ENCODE measurements at regions not wholly inside any gene's neighbourhood (a gene's known extent, or its start where the extent isn't known, plus 50 kb on each side); places are given as distances from the start of the nearest gene placed in this dataset.

GRCh38 chr16:13795131-13795530, 124.8 kb upstream of the ERCC4 start:
- Histone ChIP-seq H2AFZ (ENCODE audit: insufficient read depth, low read depth, low read length, poor library complexity, severe bottlenecking) (no peak overlapping the region), H3K79me2 (ENCODE audit: insufficient read depth, low read length) (no peaks in the 10 kb centered on the region), H3K9ac (ENCODE audit: insufficient read depth, low read length, poor library complexity, severe bottlenecking) (no peak overlapping the region), H3K27me3 (ENCODE audit: control insufficient read depth in 2 of 2, insufficient read depth in 2 of 2, low read length in 2 of 2) (no peaks in the 10 kb centered on the region), H3K4me3 (replicated peaks in 1 of 3; ENCODE audit: low read depth in 2 of 3, low read length in 3 of 3) (no peak overlapping the region), H3K4me2 (replicated peaks; ENCODE audit: extremely low read depth, low read length, poor library complexity, severe bottlenecking) (no peak overlapping the region), H3K36me3 (replicated peaks in 1 of 2; ENCODE audit: control insufficient read depth in 1 of 2, insufficient read depth in 2 of 2, low read length in 2 of 2) (no peaks in the 10 kb centered on the region), H3K4me1 (ENCODE audit: control insufficient read depth in 1 of 2, insufficient read depth in 2 of 2, low read length in 2 of 2) (no peaks in the 10 kb centered on the region), H3K9me3 (replicated peaks in 1 of 2; ENCODE audit: control insufficient read depth in 1 of 2, insufficient read depth in 1 of 2, low read length in 2 of 2) (peaks cover 3 to 12% of the 10 kb centered on the region in 2 donors), H3K27ac (ENCODE audit: low read depth in 1 of 2, low read length in 2 of 2) (no peak overlapping the region), H4K20me1 (ENCODE audit: insufficient read depth, low read length) (no peaks in the 10 kb centered on the region)
- H3K27me3 Mint-ChIP-seq (ENCODE audit: low read depth in 3 of 3), result peaks cover 2 to 4% (median 3%) of the 10 kb centered on the region in 3 donors
- no peak for TF ChIP-seq CTCF (IDR thresholded peaks at IDR 0.05)
- H3K36me3 Mint-ChIP-seq, result no peaks in the 10 kb centered on the region
- no peak for DNase-seq
- 0% methylated on average over 1 of the region's 3 CpGs for WGBS (ENCODE audit: insufficient coverage)
- H3K4me3 Mint-ChIP-seq, result no peak overlapping the region
- peaks cover 5 to 14% (median 11%) of the 10 kb centered on the region in 7 donors for H3K9me3 Mint-ChIP-seq
- H3K27ac Mint-ChIP-seq, result no peak overlapping the region
- H3K4me1 Mint-ChIP-seq, result no peaks in the 10 kb centered on the region
- intact Hi-C loops (cut with micrococcal nuclease), result no loop called here

- Mint-ChIP-seq H3K9me3 (peaks cover 2 to 10% (median 7%) of the 10 kb centered on the region in 7 donors), H3K4me3 (no peak overlapping the region), H3K4me1 (no peaks in the 10 kb centered on the region), H3K36me3 (no peaks in the 10 kb centered on the region), H3K27me3 (ENCODE audit: low read depth in 3 of 3) (peaks cover 2 to 4% (median 3%) of the 10 kb centered on the region in 3 donors), H3K27ac (peak overlapping the region in 1 of 7 donors; percentile 47)
- no peaks in the 10 kb centered on the region for H3K27me3 ChIP-seq (ENCODE audit: control insufficient read depth in 2 of 2, insufficient read depth in 2 of 2, low read length in 2 of 2)
- no peak for DNase-seq
- H3K36me3 ChIP-seq (replicated peaks in 1 of 2; ENCODE audit: control insufficient read depth in 1 of 2, insufficient read depth in 2 of 2, low read length in 2 of 2), result no peaks in the 10 kb centered on the region
- no peaks in the 10 kb centered on the region for H4K20me1 ChIP-seq (ENCODE audit: insufficient read depth, low read length)
- H3K9ac ChIP-seq (ENCODE audit: insufficient read depth, low read length, poor library complexity, severe bottlenecking), result no peak overlapping the region
- peaks cover 0 to 12% of the 10 kb centered on the region in 2 donors for H3K9me3 ChIP-seq (replicated peaks in 1 of 2; ENCODE audit: control insufficient read depth in 1 of 2, insufficient read depth in 1 of 2, low read length in 2 of 2)
- H3K4me1 ChIP-seq (ENCODE audit: control insufficient read depth in 1 of 2, insufficient read depth in 2 of 2, low read length in 2 of 2), result no peaks in the 10 kb centered on the region
- H3K4me2 ChIP-seq (replicated peaks; ENCODE audit: extremely low read depth, low read length, poor library complexity, severe bottlenecking), result no peak overlapping the region
- no peak overlapping the region for H2AFZ ChIP-seq (ENCODE audit: insufficient read depth, low read depth, low read length, poor library complexity, severe bottlenecking)
- no peaks in the 10 kb centered on the region for H3K79me2 ChIP-seq (ENCODE audit: insufficient read depth, low read length)
- no peak for TF ChIP-seq CTCF (IDR thresholded peaks at IDR 0.05)
- H3K4me3 ChIP-seq (replicated peaks in 1 of 3; ENCODE audit: low read depth in 2 of 3, low read length in 3 of 3), result no peak overlapping the region
- intact Hi-C loops (cut with micrococcal nuclease), result no loop called here
- no peak overlapping the region for H3K27ac ChIP-seq (ENCODE audit: low read depth in 1 of 2, low read length in 2 of 2)
Measured at GRCh38 chr16:13797718-13798117, 122.2 kb upstream of the ERCC4 start.

Measured in CD14-positive monocyte (primary cell).